AG09309 (cell line): ENCODE measurements at regions not wholly inside any gene's neighbourhood (a gene's known extent, or its start where the extent isn't known, plus 50 kb on each side); places are given as distances from the start of the nearest gene placed in this dataset.

ENCODE experiments used
- DNase-seq: peaks from one replicate; pipeline ENCODE4 v3.0.0-alpha.2; 2010; ENCODE audit warnings: low read depth
- H3K4me3 ChIP-seq: 2 replicates; pipeline ENCODE4 v1.5.1; 2011; ENCODE audit warnings: mild to moderate bottlenecking, low read depth, low read length, moderate library complexity; ENCODE audit not compliant: control insufficient read depth
- CTCF ChIP-seq: IDR thresholded peaks from 2 replicates; pipeline ENCODE4 v1.5.1; 2011; ENCODE audit warnings: mild to moderate bottlenecking, low read depth, low read length, inconsistent platforms; ENCODE audit not compliant: insufficient read depth, control insufficient read depth; ENCODE audit errors: missing control alignments

- no peak overlapping the region for H3K4me3 ChIP-seq
- DNase-seq: no peak
- no peak for TF ChIP-seq CTCF
Observed at GRCh38 chr12:91343010-91343409, 160.4 kb upstream of the DCN start.

DNA sequence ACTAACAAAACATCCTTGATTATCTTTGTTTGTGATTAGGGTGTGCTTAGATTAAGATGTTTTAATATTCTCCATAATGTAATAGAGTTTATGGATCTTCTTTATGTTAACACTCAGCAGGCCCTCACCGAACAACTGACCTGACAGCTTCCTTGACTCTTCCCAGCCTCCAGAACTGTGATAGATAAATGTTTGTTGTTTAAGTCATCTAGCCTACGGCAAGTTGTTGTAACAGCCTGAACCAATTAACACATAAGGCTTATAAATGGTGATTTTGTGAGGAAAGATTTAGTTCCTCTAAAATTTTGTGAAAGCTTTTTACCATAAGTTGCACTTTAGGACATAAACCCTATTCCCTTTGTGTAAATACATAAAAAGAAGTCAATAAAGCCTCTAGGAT is 156.5 kb upstream of the DCN start:
- H3K4me3 ChIP-seq: no peak overlapping the region
- no peak for DNase-seq
- no peak for TF ChIP-seq CTCF

- DNase-seq: no peak
- H3K4me3 ChIP-seq: no peak overlapping the region
Observed at GRCh38 chr12:91335699-91336098, 153.1 kb upstream of the DCN start.

DNA sequence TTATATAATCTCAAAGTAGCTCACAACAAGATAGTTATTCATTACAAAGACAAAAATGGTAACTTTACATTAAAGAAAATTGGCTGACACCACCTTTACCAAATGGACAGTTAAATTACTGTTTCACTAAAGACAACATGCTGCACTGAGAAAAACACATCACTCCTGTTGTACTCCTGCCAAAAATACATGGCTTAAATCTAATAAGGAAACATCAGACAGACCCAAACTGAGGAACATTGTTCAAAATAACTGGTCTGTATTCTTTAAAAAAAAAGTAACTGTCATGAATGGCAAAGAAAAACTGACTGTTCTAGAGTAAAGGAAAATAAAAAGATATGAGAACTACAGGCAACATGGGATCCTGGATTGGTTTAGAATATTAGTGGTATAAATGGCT is 151.3 kb upstream of the DCN start:
- no peak for TF ChIP-seq CTCF
- DNase-seq: no peak
- no peak overlapping the region for H3K4me3 ChIP-seq

More at GRCh38 chr12:91335699-91336098, 153.1 kb upstream of the DCN start:
- TF ChIP-seq CTCF: no peak

DNA sequence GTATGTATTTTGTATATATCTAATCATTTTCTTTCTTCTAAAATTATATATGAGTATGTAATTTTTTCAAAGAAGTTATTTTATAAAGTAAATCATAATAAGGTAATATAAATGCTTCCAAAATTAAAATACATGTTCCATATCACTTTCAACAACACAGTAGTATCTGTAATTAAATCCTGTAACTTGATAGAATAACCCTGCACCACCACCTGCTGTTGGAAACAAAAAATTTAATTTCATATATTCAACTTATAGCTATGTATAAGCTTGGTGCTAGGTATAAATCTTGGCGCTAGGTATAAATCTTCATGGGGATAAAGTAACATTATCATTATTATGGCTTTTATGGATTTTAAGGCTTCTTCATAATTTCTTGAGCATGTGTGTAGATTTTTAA is 149.7 kb upstream of the DCN start:
- no peak for TF ChIP-seq CTCF
- DNase-seq: no peak
- no peak overlapping the region for H3K4me3 ChIP-seq

GRCh38 chr12:91331371-91331770 is 148.8 kb upstream of the DCN start:
- no peak for TF ChIP-seq CTCF
- H3K4me3 ChIP-seq: no peak overlapping the region
- DNase-seq: no peak

- no peak for DNase-seq
- no peak for TF ChIP-seq CTCF
- H3K4me3 ChIP-seq: no peak overlapping the region
Observed at GRCh38 chr12:91328451-91328850, 145.8 kb upstream of the DCN start.
